K562 (cell line): ENCODE measurements at regions not wholly inside any gene's neighbourhood (a gene's known extent, or its start where the extent isn't known, plus 50 kb on each side); places are given as distances from the start of the nearest gene placed in this dataset.

Experiments
- ATAC-seq: fragments of 200-7000 bp; cut with Tn5 transposase; 3 replicates; pipeline ENCODE4 v1.9.1; 2020; ENCODE audit warnings: moderate library complexity
- BruUV-seq: library from RNA; stranded (reverse); fragments of 400-500 nt; replicated peaks from 2 replicates; lab custom pipeline; 2021; lab: Mats Ljungman, UMichigan
- CTCF ChIA-PET: fragments of 300-600 bp; formaldehyde crosslinking; extraction: SDS; loops from one replicate; lab custom pipeline; 2021; ENCODE audit warnings: low intra/inter-chr PET ratio; lab: Yijun Ruan, JAX
- POLR2A ChIA-PET: fragments of 300-600, 350-650 bp; sonication (Branson Sonifier 250); formaldehyde crosslinking; extraction: SDS; loops from one replicate; lab custom pipeline; 2021; ENCODE audit warnings: antibody characterized with exemption, inconsistent platforms; lab: Yijun Ruan, JAX
- DNase-seq, 4 experiments: peaks; one replicate each; pipeline versions ENCODE4 v3.0.0 to v3.0.0-alpha.2; 2011 to 2018; ENCODE audit warnings: low spot score in 3 of 4, mixed read lengths in 3 of 4; ENCODE audit errors: extremely low read depth in 1 of 4
- FAIRE-seq: peaks from 2 replicates; lab custom pipeline; 2011; peaks lifted over from hg19 to GRCh38; lab: Jason Lieb, UNC
- H2AFZ ChIP-seq: 2 replicates; pipeline ENCODE4 v1.6.0; 2011; ENCODE audit warnings: low read depth, low read length, control low read depth, inconsistent platforms
- H3K27ac ChIP-seq: fragments of 200-600 bp; 3 replicates; pipeline ENCODE4 v1.8.0; 2011; ENCODE audit warnings: low read depth, mild to moderate bottlenecking, control low read depth, inconsistent platforms, low read length, moderate library complexity, mixed read lengths; ENCODE audit errors: extremely low read depth
- H3K27me3 ChIP-seq, 2 experiments: fragments of 300-600 bp in 1 of 2; 2 replicates in 1 of 2; 3 replicates in 1 of 2; pipeline versions ENCODE4 v1.6.0 to v1.8.0; 2011; ENCODE audit warnings: inconsistent platforms in 2 of 2, low read length in 2 of 2, mild to moderate bottlenecking in 1 of 2, mixed read lengths in 1 of 2, moderate library complexity in 1 of 2; ENCODE audit not compliant: control insufficient read depth in 2 of 2, insufficient read depth in 2 of 2
- H3K36me3 ChIP-seq: fragments of 300-600 bp; 3 replicates; pipeline ENCODE4 v1.8.0; 2011; ENCODE audit warnings: mild to moderate bottlenecking, low read length, inconsistent platforms; ENCODE audit not compliant: control insufficient read depth, insufficient read depth
- H3K4me1 ChIP-seq, 2 experiments: fragments of 200-600 bp in 1 of 2; replicated peaks in 1 of 2; 2 replicates in 1 of 2; 3 replicates in 1 of 2; pipeline versions ENCODE4 v1.5.1 to v1.8.0; 2011; ENCODE audit warnings: inconsistent platforms in 2 of 2, low read length in 2 of 2, mild to moderate bottlenecking in 1 of 2, mixed read lengths in 1 of 2, moderate library complexity in 1 of 2; ENCODE audit not compliant: control insufficient read depth in 2 of 2, insufficient read depth in 2 of 2
- H3K4me2 ChIP-seq: 2 replicates; pipeline ENCODE4 v1.6.1; 2011; ENCODE audit warnings: low read length, control low read depth, inconsistent platforms, mixed read lengths; ENCODE audit not compliant: insufficient read depth
- H3K4me3 ChIP-seq: fragments of 200-600 bp; sonication (generic), shearing (Covaris generic); 2 replicates; pipeline ENCODE4 v1.5.1; 2016; ENCODE audit warnings: control low read depth, inconsistent platforms
- H3K79me2 ChIP-seq: fragments of 200-600 bp; 3 replicates; pipeline ENCODE4 v1.8.0; 2011; ENCODE audit warnings: low read length, inconsistent platforms; ENCODE audit not compliant: control insufficient read depth, insufficient read depth
- H3K9ac ChIP-seq, 2 experiments: 2 replicates each; pipeline versions ENCODE4 v1.6.0 to v1.6.1; 2011; ENCODE audit warnings: low read depth in 2 of 2, low read length in 2 of 2, control low read depth in 1 of 2, inconsistent platforms in 1 of 2, mild to moderate bottlenecking in 1 of 2, mixed read lengths in 1 of 2; ENCODE audit not compliant: insufficient read depth in 1 of 2
- H3K9me1 ChIP-seq: one replicate; pipeline ENCODE4 v1.6.0; 2011; ENCODE audit warnings: inconsistent platforms, mild to moderate bottlenecking, low read length, moderate library complexity; ENCODE audit not compliant: control insufficient read depth, insufficient read depth
- H3K9me3 ChIP-seq: replicated peaks from 2 replicates; pipeline ENCODE4 v1.5.1; 2011; ENCODE audit warnings: low read depth, low read length, inconsistent platforms; ENCODE audit not compliant: control insufficient read depth, insufficient read depth
- H4K20me1 ChIP-seq: replicated peaks from 2 replicates; pipeline ENCODE4 v1.6.1; 2011; ENCODE audit warnings: low read length, inconsistent platforms, mixed read lengths; ENCODE audit not compliant: control insufficient read depth, insufficient read depth
- CCNT2 ChIP-seq: IDR thresholded peaks from 2 replicates; pipeline ENCODE4 v1.6.1; 2011; ENCODE audit warnings: borderline replicate concordance, low read depth, mild to moderate bottlenecking, moderate library complexity, mixed read lengths, low read length; ENCODE audit not compliant: insufficient read length; ENCODE audit errors: extremely low read depth
- GTF2A2 ChIP-seq: IDR thresholded peaks from 2 replicates; pipeline ENCODE4 v1.6.1; 2016; ENCODE audit warnings: mild to moderate bottlenecking, missing genetic modification characterization, missing compliant biosample characterization
- HDAC6 ChIP-seq: IDR thresholded peaks from 2 replicates; pipeline ENCODE4 v1.6.1; 2012; ENCODE audit warnings: low read depth, mild to moderate bottlenecking, control low read depth, inconsistent platforms, low read length, moderate library complexity
- PCBP2 ChIP-seq: fragments of 200-400 bp; formaldehyde crosslinking; IDR thresholded peaks from 2 replicates; pipeline ENCODE4 v1.6.1; 2018; ENCODE audit warnings: low read length, low read depth, mild to moderate bottlenecking, moderate library complexity; ENCODE audit not compliant: poor library complexity, severe bottlenecking
- USF2 ChIP-seq: sonication (generic); formaldehyde crosslinking; IDR thresholded peaks from 2 replicates; pipeline ENCODE4 v1.5.0; 2020; ENCODE audit warnings: missing genetic modification reagents
- WGBS: fragments of 100-300 bp; shearing (Covaris generic); methylation state at CpG from one replicate; pipeline ENCODE4 v1.1.6; 2016; ENCODE audit warnings: low coverage, mixed read lengths; ENCODE audit not compliant: insufficient coverage; ENCODE audit errors: missing lambda C conversion rate; 5-methylcytosine and 5-hydroxymethylcytosine counted together
- in situ Hi-C: fragments of 300-500 bp; cut with MboI; formaldehyde crosslinking; loops from 4 replicates; pipeline ENCODE4 v1.15.0; 2018; ENCODE audit warnings: inconsistent platforms, mixed read lengths
- intact Hi-C: fragments of 100-400 bp; cut with micrococcal nuclease; formaldehyde crosslinking; loops from 2 replicates; pipeline ENCODE4 v1.14.2; 2022

GRCh38 chr17:53273126-53273525 lies 549.6 kb upstream of the KIF2B start:
- H3K36me3 ChIP-seq: no peaks in the 10 kb centered on the region
- POLR2A ChIA-PET: interaction anchor here (0.6 kb wide), 1 partner anchor 505 kb away, joined by 4 read pairs; no protein-coding TSS in a partner anchor

GRCh38 chr17:53270936-53271335 lies 551.8 kb upstream of the KIF2B start:
- 0% methylated on average over 1 of the region's 1 CpG for WGBS
- H3K9me1 ChIP-seq: no peaks in the 10 kb centered on the region
- no peak overlapping the region for H3K9ac ChIP-seq
- FAIRE-seq: no peak
- CTCF ChIA-PET: no interaction called here
- no peaks in the 10 kb centered on the region for H3K79me2 ChIP-seq
- no peak overlapping the region for H3K4me2 ChIP-seq
- intact Hi-C loops: no loop called here
- no peak overlapping the region for H3K27ac ChIP-seq
- TF ChIP-seq CCNT2: no peak
- TF ChIP-seq PCBP2: no peak
- no peak for TF ChIP-seq USF2
- no peaks in the 10 kb centered on the region for H3K27me3 ChIP-seq
- no TSS peak for BruUV-seq
- H2AFZ ChIP-seq: no peak overlapping the region
- no peaks in the 10 kb centered on the region for H3K9me3 ChIP-seq
- H3K4me3 ChIP-seq: no peak overlapping the region
- no peaks in the 10 kb centered on the region for H3K4me1 ChIP-seq
- H3K36me3 ChIP-seq: no peaks in the 10 kb centered on the region
- no peaks in the 10 kb centered on the region for H4K20me1 ChIP-seq
- ATAC-seq: no peak
- in situ Hi-C loops: no loop called here
- no peak for DNase-seq
- POLR2A ChIA-PET: no interaction called here

More at GRCh38 chr17:53273126-53273525, 549.6 kb upstream of the KIF2B start:
- Histone ChIP-seq H3K4me1 (no peaks in the 10 kb centered on the region), H3K4me2 (no peak overlapping the region), H3K9ac (no peak overlapping the region), H4K20me1 (no peaks in the 10 kb centered on the region), H3K79me2 (no peaks in the 10 kb centered on the region), H3K9me3 (no peaks in the 10 kb centered on the region), H3K27ac (no peak overlapping the region), H2AFZ (no peak overlapping the region), H3K27me3 (no peaks in the 10 kb centered on the region), H3K4me3 (no peak overlapping the region), H3K9me1 (no peaks in the 10 kb centered on the region)
- intact Hi-C loops: no loop called here
- DNase-seq (no peak), FAIRE-seq (no peak), ATAC-seq (no peak)
- in situ Hi-C loops: no loop called here
- BruUV-seq: no TSS peak
- CTCF ChIA-PET: no interaction called here
- WGBS: 0% methylated on average over 2 of the region's 2 CpGs
- TF ChIP-seq HDAC6 (no peak), GTF2A2 (tag) (no peak)
